ENCODE measurements at regions not wholly inside any gene's neighbourhood (a gene's known extent, or its start where the extent isn't known, plus 50 kb on each side); places are given as distances from the start of the nearest gene placed in this dataset.

DNA sequence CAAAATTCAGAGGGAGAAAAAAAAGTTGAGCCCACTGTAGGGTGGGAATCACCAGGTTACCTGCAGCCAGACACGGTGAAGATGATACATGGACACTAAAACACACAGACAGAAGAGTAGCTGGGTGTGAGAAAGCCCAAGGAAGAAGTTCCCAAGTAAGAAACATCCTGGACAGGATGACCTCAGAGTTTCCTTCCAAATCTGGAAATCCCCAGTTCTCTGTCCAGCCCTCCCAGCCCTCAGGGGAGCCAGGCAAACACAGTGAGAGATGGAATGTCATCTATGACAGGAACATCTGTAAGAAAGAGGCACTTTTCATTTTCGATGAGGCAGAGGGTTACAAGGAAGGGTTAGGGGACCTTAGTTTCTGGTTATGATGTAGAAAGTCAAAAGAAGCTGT is 125.1 kb upstream of the LYZL1 start:
- TF ChIP-seq CBFB (IDR thresholded peaks at IDR 0.05; ENCODE audit: low read depth): no peak
- no peak for TF ChIP-seq KDM1A (IDR thresholded peaks at IDR 0.05; ENCODE audit: borderline replicate concordance)
- TF ChIP-seq NFIC (IDR thresholded peaks at IDR 0.05; ENCODE audit: low read depth, low read length): no peak
- TF ChIP-seq FOXK2 (IDR thresholded peaks at IDR 0.05): no peak
- TF ChIP-seq CREB1 (IDR thresholded peaks at IDR 0.05; ENCODE audit: low read depth): no peak

All from GM12878 (cell line).